IPS-15b (cell line): ENCODE measurements at regions not wholly inside any gene's neighbourhood (a gene's known extent, or its start where the extent isn't known, plus 50 kb on each side); places are given as distances from the start of the nearest gene placed in this dataset.
A peak's percentile ranks its signal among the peaks of the same experiment; 100 is the strongest.

Experiments
- H3K27me3 ChIP-seq: one replicate; pipeline ENCODE4 v1.6.1; 2013; ENCODE audit warnings: low read length; ENCODE audit not compliant: control insufficient read depth, insufficient read depth
- H3K36me3 ChIP-seq: one replicate; pipeline ENCODE4 v1.6.1; 2013; ENCODE audit warnings: low read length; ENCODE audit not compliant: control insufficient read depth, insufficient read depth
- H3K4me1 ChIP-seq: one replicate; pipeline ENCODE4 v1.6.1; 2013; ENCODE audit warnings: mild to moderate bottlenecking, low read length; ENCODE audit not compliant: control insufficient read depth, insufficient read depth
- H3K4me3 ChIP-seq: one replicate; pipeline ENCODE4 v1.5.1; 2013; ENCODE audit warnings: low read depth, low read length
- H3K9ac ChIP-seq: one replicate; pipeline ENCODE4 v1.6.1; 2013; ENCODE audit warnings: low read depth, mild to moderate bottlenecking, low read length
- H3K9me3 ChIP-seq: one replicate; pipeline ENCODE4 v1.6.1; 2013; ENCODE audit warnings: mild to moderate bottlenecking, low read length; ENCODE audit not compliant: control insufficient read depth, insufficient read depth

DNA sequence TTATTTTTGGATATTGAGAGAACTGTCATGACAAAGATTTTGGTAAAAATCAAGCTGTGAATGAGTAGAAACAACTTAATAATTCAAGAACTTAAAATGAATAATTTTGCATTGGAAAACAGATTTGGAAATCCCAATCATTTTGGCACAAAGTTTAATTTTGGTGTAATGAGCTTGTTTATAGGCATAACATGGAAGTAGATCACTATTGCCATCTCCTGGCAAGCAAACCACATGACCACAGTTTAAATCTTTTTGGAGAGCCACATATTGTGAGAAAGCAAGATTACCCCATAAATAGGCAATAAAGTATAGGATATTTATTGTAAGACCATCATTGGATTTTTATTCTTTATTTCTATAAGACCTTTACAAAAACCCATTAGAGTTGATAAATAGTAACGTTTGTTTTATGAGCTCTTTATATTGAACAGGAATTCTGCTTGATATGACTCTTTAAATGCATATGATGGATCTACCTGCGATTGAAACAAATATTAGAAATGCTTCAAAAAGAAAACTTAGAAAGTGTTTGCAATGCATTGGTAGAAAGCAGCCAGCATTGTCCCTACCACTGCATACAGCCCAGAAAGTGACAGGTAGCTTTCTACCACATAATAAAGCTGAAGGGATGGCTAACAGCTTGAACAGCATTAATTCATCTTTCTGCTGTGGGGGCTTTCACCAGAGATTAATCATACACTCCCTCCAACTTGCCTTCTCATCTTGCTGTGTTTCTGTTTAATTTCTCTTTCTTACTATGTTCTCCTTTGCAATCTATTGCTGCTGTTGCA, 766.8 kb downstream of the TBL1XR1 start:
- Histone ChIP-seq H3K4me3 (no peak overlapping the region), H3K36me3 (no peaks in the 10 kb centered on the region), H3K27me3 (no peaks in the 10 kb centered on the region), H3K9me3 (no peaks in the 10 kb centered on the region), H3K4me1 (peaks cover 4% of the 10 kb centered on the region), H3K9ac (no peak overlapping the region)

DNA sequence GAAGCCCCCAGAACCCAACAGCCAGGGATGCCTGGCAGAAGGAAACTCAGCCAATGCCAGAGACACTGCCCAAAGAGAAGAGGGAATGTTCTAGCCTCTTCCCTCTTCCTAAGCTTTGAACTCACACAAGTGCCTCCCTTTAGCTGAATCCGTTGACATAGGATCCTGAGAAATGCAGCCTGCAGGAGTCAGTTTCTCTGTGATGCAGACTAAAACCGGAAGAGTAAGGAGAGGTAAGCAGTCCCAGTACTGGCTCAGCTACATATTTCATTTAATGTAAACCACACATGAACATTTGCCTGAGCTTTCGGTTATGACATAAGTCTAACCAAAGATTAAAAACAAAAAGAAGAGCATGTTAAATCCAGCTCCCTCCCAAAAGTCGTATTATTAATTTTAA, 768.7 kb downstream of the TBL1XR1 start:
- Histone ChIP-seq H3K27me3 (no peaks in the 10 kb centered on the region), H3K9ac (peak overlapping the region; percentile 26), H3K9me3 (no peaks in the 10 kb centered on the region), H3K4me1 (peaks cover 4% of the 10 kb centered on the region), H3K36me3 (no peaks in the 10 kb centered on the region), H3K4me3 (no peak overlapping the region)

DNA sequence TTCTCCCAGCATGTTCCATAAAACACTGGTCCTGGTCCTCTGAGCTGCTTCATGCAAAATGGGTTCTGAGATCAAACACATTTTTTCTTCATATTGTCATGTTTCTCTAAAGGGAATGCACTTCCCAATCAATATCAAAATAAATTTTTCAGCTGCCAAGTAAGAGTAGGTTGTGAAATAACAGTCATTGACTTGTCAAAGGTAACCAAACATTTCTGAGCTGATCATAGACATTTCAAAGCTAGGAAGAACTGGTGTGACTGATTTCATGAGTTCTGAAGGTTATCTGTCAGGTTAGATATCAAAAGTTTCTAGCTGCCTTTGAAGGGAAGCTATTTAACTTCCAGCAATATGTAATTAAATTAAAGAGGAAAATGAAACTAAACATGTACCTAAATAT, 770.9 kb downstream of the TBL1XR1 start:
- H3K36me3 ChIP-seq = no peaks in the 10 kb centered on the region
- peaks cover 4% of the 10 kb centered on the region for H3K4me1 ChIP-seq
- H3K9me3 ChIP-seq = no peaks in the 10 kb centered on the region
- H3K4me3 ChIP-seq = no peak overlapping the region
- no peaks in the 10 kb centered on the region for H3K27me3 ChIP-seq
- H3K9ac ChIP-seq = no peak overlapping the region

DNA sequence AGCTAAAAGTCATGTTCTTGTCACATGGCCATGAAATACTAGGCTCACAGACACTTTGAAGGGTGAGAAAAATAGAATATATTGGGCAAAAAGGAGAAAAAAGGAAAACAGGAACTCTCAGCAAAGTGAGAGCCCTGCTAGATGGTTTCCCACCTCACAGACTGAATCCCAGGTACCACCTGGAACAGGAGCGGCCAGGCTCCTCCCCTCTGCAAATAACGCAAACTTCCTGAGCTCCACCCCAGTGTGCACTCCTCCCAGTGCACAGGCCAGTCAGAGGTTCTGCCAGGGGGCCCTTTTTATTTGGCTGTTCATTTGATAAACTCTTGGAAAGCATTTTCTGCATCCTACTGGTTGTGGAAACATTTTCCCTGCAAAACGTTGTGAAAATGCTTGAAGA, 780.4 kb downstream of the TBL1XR1 start:
- Histone ChIP-seq H3K9ac (no peak overlapping the region), H3K4me1 (peaks cover 5% of the 10 kb centered on the region), H3K27me3 (no peaks in the 10 kb centered on the region), H3K9me3 (no peaks in the 10 kb centered on the region), H3K4me3 (no peak overlapping the region), H3K36me3 (no peaks in the 10 kb centered on the region)

DNA sequence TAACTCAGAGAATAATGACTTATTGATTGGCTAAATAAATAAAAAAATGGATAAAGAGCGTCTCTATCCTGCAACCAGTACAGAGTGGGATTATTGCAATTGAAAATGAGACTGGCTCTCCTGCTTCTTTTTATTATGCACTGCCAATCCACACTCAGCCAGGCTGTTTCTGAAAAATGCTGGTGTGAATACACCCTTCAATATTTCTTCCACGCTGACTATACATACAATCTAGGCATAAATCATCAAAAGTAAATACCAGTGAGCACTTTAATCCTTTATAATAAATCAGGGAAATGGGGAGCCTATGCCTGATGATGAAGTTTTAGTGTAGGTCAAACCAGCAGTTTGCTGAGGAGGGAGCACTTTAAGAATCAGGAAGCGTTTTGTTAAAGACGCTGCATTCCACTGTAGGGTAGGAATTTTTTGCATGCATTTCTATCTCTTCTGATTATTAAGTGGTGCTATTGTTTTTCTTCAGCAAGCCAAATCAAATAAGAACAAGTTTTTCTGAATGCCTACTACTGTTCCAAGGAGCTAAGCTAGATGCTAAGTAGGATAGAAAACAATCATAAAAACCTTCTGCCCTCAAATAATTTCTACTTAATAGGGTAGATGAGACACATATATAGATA, 781.5 kb downstream of the TBL1XR1 start:
- Histone ChIP-seq H3K36me3 (no peaks in the 10 kb centered on the region), H3K9ac (no peak overlapping the region), H3K4me1 (peaks cover 5% of the 10 kb centered on the region), H3K9me3 (no peaks in the 10 kb centered on the region), H3K4me3 (no peak overlapping the region), H3K27me3 (no peaks in the 10 kb centered on the region)

DNA sequence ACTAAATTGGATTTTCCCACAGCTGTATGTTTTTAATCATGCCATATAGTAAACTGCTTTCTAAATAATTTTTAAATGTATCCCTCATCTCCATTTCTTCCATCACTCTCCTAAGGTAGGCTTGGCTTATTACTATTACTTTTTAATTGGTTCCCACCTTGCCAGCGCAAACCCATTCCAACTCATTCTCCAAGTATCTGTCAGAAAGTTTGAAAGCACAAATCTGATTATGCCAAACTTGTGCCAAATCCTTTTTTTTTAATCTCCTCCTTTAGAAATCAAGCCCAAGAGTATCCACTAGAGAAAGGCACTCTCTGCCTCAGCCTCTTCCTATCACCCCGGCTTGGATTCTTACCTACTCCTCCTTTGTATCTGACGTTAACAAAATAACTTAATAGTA, 784.5 kb downstream of the TBL1XR1 start:
- Histone ChIP-seq H3K9ac (no peak overlapping the region), H3K9me3 (no peaks in the 10 kb centered on the region), H3K4me1 (peaks cover 5% of the 10 kb centered on the region), H3K27me3 (no peaks in the 10 kb centered on the region), H3K4me3 (no peak overlapping the region), H3K36me3 (no peaks in the 10 kb centered on the region)

DNA sequence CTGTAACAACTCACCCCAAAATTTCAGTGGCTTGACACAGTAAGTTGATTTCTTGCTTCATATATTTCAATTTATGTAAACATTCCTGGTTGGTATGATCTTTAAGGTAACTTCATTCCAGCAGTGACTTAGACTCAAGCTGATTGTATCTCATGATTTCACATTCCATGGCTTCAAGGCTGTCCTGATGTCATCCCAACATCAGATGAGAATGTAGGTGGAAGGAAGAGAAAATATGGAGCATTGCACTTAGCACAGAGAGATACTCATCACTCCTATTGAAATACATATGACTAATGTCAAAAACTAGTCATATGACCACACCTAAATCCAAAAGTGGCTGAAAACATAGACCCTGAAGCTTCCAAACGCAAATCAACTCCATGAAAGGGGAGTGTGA, 793.8 kb downstream of the TBL1XR1 start:
- Histone ChIP-seq H3K9me3 (no peaks in the 10 kb centered on the region), H3K36me3 (no peaks in the 10 kb centered on the region), H3K27me3 (no peaks in the 10 kb centered on the region), H3K9ac (no peak overlapping the region), H3K4me1 (no peaks in the 10 kb centered on the region), H3K4me3 (no peak overlapping the region)

DNA sequence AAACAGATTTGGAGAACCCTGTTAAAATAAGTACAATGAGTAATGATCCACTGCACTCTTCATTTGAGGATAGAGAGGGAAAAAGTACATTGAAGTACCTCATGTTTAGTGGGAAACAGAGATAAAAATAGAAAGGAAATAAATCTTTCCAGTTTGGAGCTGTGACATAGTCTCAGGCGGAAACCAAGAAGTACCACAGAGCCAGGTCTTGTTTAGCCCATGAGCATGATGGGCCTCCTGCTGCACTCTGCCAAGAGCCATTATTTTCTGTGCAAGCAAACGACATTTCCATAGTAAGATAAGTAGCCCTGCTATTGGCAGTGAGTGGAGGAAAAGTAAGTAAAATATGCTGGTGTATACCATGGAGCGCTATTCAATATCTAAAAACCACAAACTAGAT, 796.1 kb downstream of the TBL1XR1 start:
- no peak overlapping the region for H3K4me3 ChIP-seq
- no peaks in the 10 kb centered on the region for H3K27me3 ChIP-seq
- H3K4me1 ChIP-seq = no peaks in the 10 kb centered on the region
- H3K36me3 ChIP-seq = no peaks in the 10 kb centered on the region
- H3K9ac ChIP-seq = no peak overlapping the region
- no peaks in the 10 kb centered on the region for H3K9me3 ChIP-seq

DNA sequence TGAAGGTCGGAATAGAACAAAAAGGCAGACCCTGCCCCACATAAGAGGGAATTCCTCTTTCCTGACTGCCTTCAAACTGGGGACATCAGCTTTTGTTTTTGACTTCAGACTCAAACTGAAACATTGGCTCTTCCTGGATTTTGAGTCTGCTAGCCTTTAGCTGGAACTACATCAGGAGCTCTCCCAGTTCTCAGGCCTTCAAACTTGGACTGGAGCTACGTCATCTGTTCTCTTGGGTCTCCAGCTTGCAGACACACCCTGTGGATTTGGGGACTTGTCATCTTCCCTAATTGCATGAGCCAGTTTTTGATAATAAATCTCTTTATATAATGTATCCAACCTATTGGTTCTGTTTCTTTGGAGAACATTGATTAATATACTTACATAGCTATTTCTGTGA, 798.1 kb downstream of the TBL1XR1 start:
- Histone ChIP-seq H3K9ac (no peak overlapping the region), H3K27me3 (no peaks in the 10 kb centered on the region), H3K9me3 (no peaks in the 10 kb centered on the region), H3K4me1 (no peaks in the 10 kb centered on the region), H3K36me3 (no peaks in the 10 kb centered on the region), H3K4me3 (no peak overlapping the region)

DNA sequence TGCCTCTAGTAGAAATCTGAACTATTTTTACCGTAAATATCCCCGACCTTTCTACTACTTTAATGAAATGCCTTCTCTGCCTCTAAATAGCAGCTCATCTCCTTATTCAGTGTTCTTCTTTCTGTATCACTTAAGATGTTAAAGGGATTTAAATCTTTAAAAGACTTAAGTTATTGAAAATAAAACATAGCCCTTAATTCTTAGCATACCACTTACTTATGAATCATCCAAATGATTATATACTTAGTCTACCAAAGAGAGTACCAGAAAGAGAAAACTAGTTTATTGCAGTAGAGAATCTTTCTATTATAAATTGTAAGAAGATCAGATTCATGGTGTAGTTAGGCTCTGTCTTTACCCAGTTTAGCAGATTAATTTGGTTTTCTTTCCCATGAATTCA, 802.0 kb downstream of the TBL1XR1 start:
- Histone ChIP-seq H3K4me1 (no peaks in the 10 kb centered on the region), H3K27me3 (no peaks in the 10 kb centered on the region), H3K36me3 (no peaks in the 10 kb centered on the region), H3K9ac (no peak overlapping the region), H3K9me3 (no peaks in the 10 kb centered on the region), H3K4me3 (no peak overlapping the region)

DNA sequence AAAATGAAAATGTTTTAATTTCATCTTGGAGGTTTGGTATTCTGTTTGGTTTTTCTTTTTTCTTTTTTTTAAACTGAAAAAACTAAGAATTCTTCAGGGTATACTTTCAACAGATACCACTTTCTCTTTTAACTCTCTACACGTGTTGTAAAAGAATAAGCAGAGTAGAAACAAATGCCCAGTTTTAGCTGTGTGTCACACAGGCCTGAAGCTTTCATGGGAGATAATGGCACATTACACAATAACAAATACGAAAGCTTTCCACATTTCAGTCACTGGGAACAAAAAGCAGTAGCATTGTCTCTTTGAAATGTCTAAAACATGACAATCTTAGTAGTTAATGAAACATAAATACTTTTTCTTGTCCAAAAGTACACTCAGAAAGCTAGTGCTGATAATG, 818.5 kb downstream of the TBL1XR1 start:
- H3K9ac ChIP-seq = no peak overlapping the region
- no peaks in the 10 kb centered on the region for H3K36me3 ChIP-seq
- no peak overlapping the region for H3K4me3 ChIP-seq
- peaks cover 4% of the 10 kb centered on the region for H3K4me1 ChIP-seq
- no peaks in the 10 kb centered on the region for H3K27me3 ChIP-seq
- no peaks in the 10 kb centered on the region for H3K9me3 ChIP-seq

DNA sequence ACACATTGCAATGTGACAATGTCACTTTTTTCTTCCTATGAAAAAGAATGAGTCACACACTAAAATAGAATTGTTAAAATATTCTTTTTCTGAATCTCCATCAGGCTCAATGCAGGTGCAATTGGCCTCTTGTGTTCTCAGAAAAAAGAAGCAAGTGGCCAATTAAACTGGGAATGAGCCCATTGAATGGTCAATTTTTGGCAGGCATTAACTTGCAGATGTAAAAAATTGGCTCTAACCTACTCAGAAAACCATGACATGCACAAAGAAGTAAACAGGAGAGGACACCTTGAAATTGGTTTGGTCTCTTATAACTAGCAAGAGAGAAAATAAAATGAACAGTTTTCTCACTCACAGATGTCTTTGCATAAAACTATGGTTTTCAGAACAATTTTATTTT, 820.8 kb downstream of the TBL1XR1 start:
- Histone ChIP-seq H3K9me3 (no peaks in the 10 kb centered on the region), H3K9ac (no peak overlapping the region), H3K36me3 (no peaks in the 10 kb centered on the region), H3K4me3 (no peak overlapping the region), H3K27me3 (no peaks in the 10 kb centered on the region), H3K4me1 (peaks cover 4% of the 10 kb centered on the region)
